Esophagus squamous epithelium (tissue), 5 donors: ENCODE measurements at regions not wholly inside any gene's neighbourhood (a gene's known extent, or its start where the extent isn't known, plus 50 kb on each side); places are given as distances from the start of the nearest gene placed in this dataset.

Experiments
- DNase-seq: peaks from one replicate; lab custom pipeline; 2025; lab: John Stamatoyannopoulos, UW
- H3K27ac ChIP-seq, 4 donors: fragments of 200-600 bp; sonication (generic); one replicate each; pipeline ENCODE4 v1.5.1; 2016 to 2019; ENCODE audit warnings: mild to moderate bottlenecking in 1 of 4
- H3K27me3 ChIP-seq, 4 donors: fragments of 200-600 bp; sonication (generic); 1 replicate in 3 of 4; 2 replicates in 1 of 4; pipeline versions ENCODE4 v1.5.1 to v1.6.0; 2017 to 2021; ENCODE audit warnings: antibody characterized with exemption in 1 of 4
- H3K36me3 ChIP-seq, 3 donors: fragments of 200-600 bp; sonication (generic); one replicate each; pipeline ENCODE4 v1.5.1; 2016 to 2019
- H3K4me1 ChIP-seq, 3 donors: fragments of 200-600 bp; sonication (generic); one replicate each; pipeline ENCODE4 v1.5.1; 2017 to 2019
- H3K4me3 ChIP-seq, 4 donors: fragments of 200-600 bp; sonication (generic); 1 replicate in 3 of 4; 2 replicates in 1 of 4; pipeline ENCODE4 v1.5.1; 2016 to 2019; ENCODE audit warnings: mild to moderate bottlenecking in 2 of 4, moderate library complexity in 1 of 4
- H3K9me3 ChIP-seq, 3 donors: fragments of 200-600 bp; sonication (generic); one replicate each; pipeline ENCODE4 v1.5.1; 2016 to 2019
- POLR2A ChIP-seq, 4 donors: fragments of 450-650 bp; IDR thresholded peaks; one replicate each; pipeline ENCODE4 v1.6.1; 2017; ENCODE audit warnings: antibody characterized with exemption in 4 of 4, mild to moderate bottlenecking in 4 of 4, moderate library complexity in 3 of 4
- WGBS, 2 donors: methylation state at CpG; one replicate each; pipeline ENCODE4 v1.1.5; 2018; 5-methylcytosine and 5-hydroxymethylcytosine counted together
- intact Hi-C: fragments of 100-400 bp; cut with DNase I; formaldehyde crosslinking; loops from one replicate; pipeline ENCODE4 v1.15.0; 2022
- TF ChIP-seq, protein P1 (sequence below), 6 experiments: fragments of 450-650 bp in 4 of 6; fragments of 200-600 bp in 2 of 6; sonication (generic) in 2 of 6; IDR thresholded peaks; one replicate each; pipeline ENCODE4 v1.5.1; 2016 to 2019; ENCODE audit warnings: antibody characterized with exemption in 6 of 6, mild to moderate bottlenecking in 4 of 6, moderate library complexity in 4 of 6
- donor health status: DM: yes; HTN: yes; CAD: no.

DNA sequence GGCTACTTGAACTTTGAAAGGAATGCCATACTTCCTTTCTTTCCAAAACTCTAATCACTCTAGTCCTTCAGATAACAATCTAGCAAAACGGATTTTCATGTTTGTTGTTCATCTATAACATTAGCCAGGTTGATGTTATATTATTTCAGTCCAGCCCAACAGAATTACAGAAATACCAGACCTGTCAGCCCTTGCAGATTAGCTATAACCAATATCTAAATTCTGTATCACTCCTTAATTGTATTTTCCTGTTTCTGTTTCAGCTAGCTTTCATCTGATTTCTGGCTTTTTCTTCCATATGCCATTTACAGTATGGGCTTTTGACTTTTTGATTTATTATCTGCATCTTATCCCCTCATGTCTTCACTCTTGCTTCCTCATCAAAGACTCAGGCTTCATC, 479.8 kb upstream of the CDH8 start:
- no peaks in the 10 kb centered on the region for H3K27me3 ChIP-seq
- TF ChIP-seq, protein P1, sequence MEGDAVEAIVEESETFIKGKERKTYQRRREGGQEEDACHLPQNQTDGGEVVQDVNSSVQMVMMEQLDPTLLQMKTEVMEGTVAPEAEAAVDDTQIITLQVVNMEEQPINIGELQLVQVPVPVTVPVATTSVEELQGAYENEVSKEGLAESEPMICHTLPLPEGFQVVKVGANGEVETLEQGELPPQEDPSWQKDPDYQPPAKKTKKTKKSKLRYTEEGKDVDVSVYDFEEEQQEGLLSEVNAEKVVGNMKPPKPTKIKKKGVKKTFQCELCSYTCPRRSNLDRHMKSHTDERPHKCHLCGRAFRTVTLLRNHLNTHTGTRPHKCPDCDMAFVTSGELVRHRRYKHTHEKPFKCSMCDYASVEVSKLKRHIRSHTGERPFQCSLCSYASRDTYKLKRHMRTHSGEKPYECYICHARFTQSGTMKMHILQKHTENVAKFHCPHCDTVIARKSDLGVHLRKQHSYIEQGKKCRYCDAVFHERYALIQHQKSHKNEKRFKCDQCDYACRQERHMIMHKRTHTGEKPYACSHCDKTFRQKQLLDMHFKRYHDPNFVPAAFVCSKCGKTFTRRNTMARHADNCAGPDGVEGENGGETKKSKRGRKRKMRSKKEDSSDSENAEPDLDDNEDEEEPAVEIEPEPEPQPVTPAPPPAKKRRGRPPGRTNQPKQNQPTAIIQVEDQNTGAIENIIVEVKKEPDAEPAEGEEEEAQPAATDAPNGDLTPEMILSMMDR (IDR thresholded peaks at IDR 0.05) = no peak
- TF ChIP-seq POLR2A (IDR thresholded peaks at IDR 0.05) = no peak
- DNase-seq = no peak
- WGBS, 2 donors = 13 to 29% methylated on average over 1 of the region's 1 CpG
- intact Hi-C loops = no loop called here
- no peaks in the 10 kb centered on the region for H3K36me3 ChIP-seq
- no peaks in the 10 kb centered on the region for H3K4me1 ChIP-seq
- no peak overlapping the region for H3K4me3 ChIP-seq
- no peaks in the 10 kb centered on the region for H3K9me3 ChIP-seq
- no peak overlapping the region for H3K27ac ChIP-seq

DNA sequence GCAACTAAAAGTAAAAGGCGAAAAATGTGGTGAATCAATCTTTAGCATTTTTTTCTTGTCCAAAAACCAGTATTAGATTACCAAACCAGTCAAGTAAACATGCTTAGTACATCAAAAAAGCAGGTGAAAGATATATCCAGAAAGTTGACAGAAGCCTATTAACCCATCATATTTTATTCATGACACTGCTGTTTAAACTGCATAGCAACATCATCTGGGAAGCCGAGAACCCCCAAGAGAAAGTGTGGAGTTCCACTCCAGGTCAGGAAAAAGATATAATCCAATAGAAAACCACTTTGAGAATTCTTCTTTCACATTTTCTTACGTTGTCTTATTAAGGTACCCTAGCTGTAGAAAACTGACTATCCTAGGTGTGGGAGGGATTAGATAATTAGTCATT, 466.8 kb upstream of the CDH8 start:
- no peaks in the 10 kb centered on the region for H3K27me3 ChIP-seq
- intact Hi-C loops = no loop called here
- 69 to 76% methylated on average over 3 of the region's 3 CpGs for WGBS, 2 donors
- no peaks in the 10 kb centered on the region for H3K4me1 ChIP-seq
- no peaks in the 10 kb centered on the region for H3K9me3 ChIP-seq
- TF ChIP-seq POLR2A (IDR thresholded peaks at IDR 0.05) = no peak
- no peak overlapping the region for H3K27ac ChIP-seq
- no peaks in the 10 kb centered on the region for H3K36me3 ChIP-seq
- DNase-seq = no peak
- no peak overlapping the region for H3K4me3 ChIP-seq

DNA sequence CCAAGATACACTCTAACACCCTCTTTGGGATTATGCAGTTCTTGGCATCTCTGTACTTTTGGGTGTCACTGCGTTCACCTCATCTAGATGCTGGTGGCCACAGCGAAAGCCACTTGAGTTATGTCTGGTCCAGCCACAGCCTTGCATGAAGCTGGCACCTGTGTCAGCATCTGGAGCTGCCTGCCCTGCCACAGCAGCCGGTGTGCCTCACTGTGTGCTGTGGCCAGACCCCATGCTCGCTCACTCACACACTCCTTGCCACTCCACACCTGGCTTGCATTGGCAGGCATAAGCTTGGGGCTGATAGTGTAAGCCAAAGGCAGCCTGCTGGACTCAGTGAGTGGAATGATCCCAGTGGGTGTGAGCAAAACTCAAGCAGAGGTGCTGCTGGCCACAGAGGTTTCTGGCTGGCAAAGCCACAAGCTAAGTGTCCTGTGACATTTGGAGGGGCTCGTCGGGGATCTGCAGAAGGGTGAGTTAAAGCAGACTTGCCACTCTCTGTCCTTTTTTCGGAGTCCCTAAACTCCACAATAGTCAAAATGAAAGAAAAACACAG, 442.7 kb upstream of the CDH8 start:
- DNase-seq = no peak
- Histone ChIP-seq H3K4me3 (no peak overlapping the region), H3K9me3 (peaks cover 0 to 49% (median 0%) of the 10 kb centered on the region in 3 donors), H3K27me3 (no peaks in the 10 kb centered on the region), H3K27ac (no peak overlapping the region), H3K36me3 (no peaks in the 10 kb centered on the region), H3K4me1 (no peaks in the 10 kb centered on the region)
- 86% methylated on average over 4 to 5 of the region's 7 CpGs for WGBS, 2 donors
- intact Hi-C loops = no loop called here
- TF ChIP-seq POLR2A (IDR thresholded peaks at IDR 0.05) = no peak
- TF ChIP-seq, protein P1 (IDR thresholded peaks at IDR 0.05) = no peak

DNA sequence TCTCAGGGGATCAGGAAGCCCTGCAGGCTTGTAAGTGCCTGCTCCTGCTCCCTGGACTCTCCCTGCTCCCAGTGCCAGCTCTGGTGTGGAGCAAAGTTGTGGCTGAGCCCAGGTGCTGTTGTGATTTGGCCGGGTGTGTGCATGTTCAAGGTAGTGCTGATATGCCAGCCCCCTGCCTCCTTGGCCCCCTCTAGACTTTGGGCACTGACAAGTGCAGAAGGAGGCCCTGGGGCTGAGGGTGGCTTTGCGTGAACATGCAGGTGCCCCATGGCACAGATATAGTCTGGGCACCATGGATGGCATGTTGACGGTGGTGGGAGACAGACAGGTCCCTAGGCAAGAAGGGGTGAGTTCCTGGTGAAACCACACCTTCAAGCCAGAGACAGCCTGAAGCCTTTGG, 441.6 kb upstream of the CDH8 start:
- WGBS, 2 donors = 60 to 93% methylated on average over 1 to 3 of the region's 3 CpGs
- Histone ChIP-seq H3K9me3 (peaks cover 0 to 51% (median 0%) of the 10 kb centered on the region in 3 donors), H3K4me3 (no peak overlapping the region), H3K36me3 (no peaks in the 10 kb centered on the region), H3K4me1 (no peaks in the 10 kb centered on the region), H3K27ac (no peak overlapping the region), H3K27me3 (no peaks in the 10 kb centered on the region)
- no peak for TF ChIP-seq POLR2A (IDR thresholded peaks at IDR 0.05)
- TF ChIP-seq, protein P1 (IDR thresholded peaks at IDR 0.05) = no peak
- intact Hi-C loops = no loop called here
- no peak for DNase-seq

DNA sequence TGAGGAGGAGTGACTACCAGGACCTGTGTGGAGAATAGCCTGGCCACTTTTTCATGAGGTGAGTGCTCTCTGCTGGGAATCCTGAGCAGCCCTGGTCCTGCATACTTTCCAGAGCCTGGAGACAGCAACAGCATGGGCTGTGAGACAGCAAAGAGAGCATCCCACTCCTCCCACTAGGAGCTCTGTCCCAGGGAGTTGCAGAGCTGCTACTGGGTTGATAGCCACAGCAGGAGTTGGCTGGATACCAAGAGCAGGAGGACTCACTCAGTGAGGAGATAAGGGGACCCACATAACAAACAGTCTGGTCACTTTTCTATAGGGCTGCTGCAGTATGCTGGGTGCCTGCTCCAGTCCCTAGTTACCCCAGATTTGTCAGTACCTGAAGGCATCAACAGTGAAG, 439.3 kb upstream of the CDH8 start:
- intact Hi-C loops = no loop called here
- TF ChIP-seq, protein P1 (IDR thresholded peaks at IDR 0.05) = no peak
- TF ChIP-seq POLR2A (IDR thresholded peaks at IDR 0.05) = no peak
- peaks cover 0 to 64% (median 0%) of the 10 kb centered on the region in 3 donors for H3K9me3 ChIP-seq

DNA sequence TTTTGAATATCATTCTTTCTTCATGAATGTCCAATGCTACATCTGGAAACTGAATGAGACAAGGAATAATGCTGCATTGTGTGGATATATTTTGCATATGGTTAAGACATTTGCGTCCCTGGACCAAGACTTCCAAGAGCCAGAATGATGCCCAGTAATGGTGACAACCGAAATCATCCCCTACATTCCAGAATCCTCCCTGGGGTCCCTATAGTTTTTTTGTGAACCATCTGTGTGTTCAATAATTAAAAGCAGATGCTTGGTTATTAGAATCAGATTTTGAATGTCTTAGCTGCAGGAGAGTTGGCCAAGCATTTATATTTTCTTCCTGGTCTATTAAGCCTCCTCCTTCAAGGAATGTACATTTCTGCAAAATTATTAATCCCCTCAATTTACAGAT, 426.7 kb upstream of the CDH8 start:
- intact Hi-C loops = no loop called here
- WGBS, 2 donors = 72 to 75% methylated on average over 2 of the region's 2 CpGs
- no peaks in the 10 kb centered on the region for H3K36me3 ChIP-seq
- no peak overlapping the region for H3K4me3 ChIP-seq
- no peak overlapping the region for H3K27ac ChIP-seq
- H3K4me1 ChIP-seq = no peaks in the 10 kb centered on the region
- no peak for DNase-seq
- no peak for TF ChIP-seq POLR2A (IDR thresholded peaks at IDR 0.05)
- TF ChIP-seq, protein P1 (IDR thresholded peaks at IDR 0.05) = no peak
- H3K27me3 ChIP-seq = no peaks in the 10 kb centered on the region
- H3K9me3 ChIP-seq = peaks cover 0 to 9% (median 0%) of the 10 kb centered on the region in 3 donors

More for the DNA sequence above, 439.3 kb upstream of the CDH8 start:
- no peaks in the 10 kb centered on the region for H3K27me3 ChIP-seq
- H3K27ac ChIP-seq = no peak overlapping the region
- H3K4me3 ChIP-seq = no peak overlapping the region
- DNase-seq = no peak
- H3K36me3 ChIP-seq = no peaks in the 10 kb centered on the region
- no peaks in the 10 kb centered on the region for H3K4me1 ChIP-seq
